CD14-positive monocyte (primary cell): ENCODE measurements at regions not wholly inside any gene's neighbourhood (a gene's known extent, or its start where the extent isn't known, plus 50 kb on each side); places are given as distances from the start of the nearest gene placed in this dataset.
"Not testable (repeated sequence)": the region's sequence is repeated elsewhere in the genome, so short reads cannot be mapped to it uniquely, and the experiment has no call there.

Experiments used
- DNase-seq, 3 donors: peaks; one replicate each; pipeline ENCODE4 v3.0.0-alpha.2; 2011 to 2022
- H2AFZ ChIP-seq: 2 replicates; pipeline ENCODE4 v1.6.0; 2012; ENCODE audit warnings: mild to moderate bottlenecking, low read depth, low read length, inconsistent platforms; ENCODE audit not compliant: insufficient read depth, poor library complexity, severe bottlenecking
- H3K27ac ChIP-seq, 2 donors: 1 replicate in 1 of 2; 2 replicates in 1 of 2; pipeline ENCODE4 v1.5.1; 2012 to 2013; ENCODE audit warnings: low read length in 2 of 2, control low read depth in 1 of 2, inconsistent platforms in 1 of 2, low read depth in 1 of 2, mild to moderate bottlenecking in 1 of 2
- H3K27me3 ChIP-seq, 2 donors: one replicate each; pipeline versions ENCODE4 v1.6.0 to v1.6.1; 2011 to 2013; ENCODE audit warnings: low read length in 2 of 2; ENCODE audit not compliant: control insufficient read depth in 2 of 2, insufficient read depth in 2 of 2
- H3K36me3 ChIP-seq, 2 donors: replicated peaks in 1 of 2; 1 replicate in 1 of 2; 2 replicates in 1 of 2; pipeline versions ENCODE4 v1.5.1 to v1.6.1; 2012 to 2013; ENCODE audit warnings: low read length in 2 of 2, control low read depth in 1 of 2, inconsistent platforms in 1 of 2, mild to moderate bottlenecking in 1 of 2; ENCODE audit not compliant: insufficient read depth in 2 of 2, control insufficient read depth in 1 of 2
- H3K4me1 ChIP-seq, 2 donors: 1 replicate in 1 of 2; 2 replicates in 1 of 2; pipeline versions ENCODE4 v1.5.1 to v1.6.1; 2012 to 2013; ENCODE audit warnings: low read length in 2 of 2, control low read depth in 1 of 2, inconsistent platforms in 1 of 2, mild to moderate bottlenecking in 1 of 2, moderate library complexity in 1 of 2; ENCODE audit not compliant: insufficient read depth in 2 of 2, control insufficient read depth in 1 of 2
- H3K4me2 ChIP-seq: replicated peaks from 2 replicates; pipeline ENCODE3; 2012; ENCODE audit warnings: low read length, moderate library complexity, mild to moderate bottlenecking; ENCODE audit not compliant: poor library complexity, severe bottlenecking; ENCODE audit errors: extremely low read depth
- H3K4me3 ChIP-seq, 3 experiments: fragments of 200-600 bp in 1 of 3; sonication (generic) in 1 of 3; replicated peaks in 1 of 3; 1 replicate in 2 of 3; 2 replicates in 1 of 3; pipeline ENCODE4 v1.5.1; 2011 to 2013; ENCODE audit warnings: low read length in 3 of 3, mild to moderate bottlenecking in 3 of 3, control low read depth in 2 of 3, low read depth in 2 of 3, inconsistent platforms in 1 of 3, moderate library complexity in 1 of 3
- H3K79me2 ChIP-seq: 2 replicates; pipeline ENCODE4 v1.6.0; 2012; ENCODE audit warnings: mild to moderate bottlenecking, control low read depth, inconsistent platforms, low read length, moderate library complexity; ENCODE audit not compliant: insufficient read depth
- H3K9ac ChIP-seq: 2 replicates; pipeline ENCODE4 v1.6.0; 2017; ENCODE audit warnings: low read length, mild to moderate bottlenecking; ENCODE audit not compliant: insufficient read depth, poor library complexity, severe bottlenecking
- H3K9me3 ChIP-seq, 2 donors: replicated peaks in 1 of 2; 1 replicate in 1 of 2; 2 replicates in 1 of 2; pipeline versions ENCODE4 v1.5.1 to v1.6.1; 2012 to 2013; ENCODE audit warnings: low read length in 2 of 2, control low read depth in 1 of 2; ENCODE audit not compliant: control insufficient read depth in 1 of 2, insufficient read depth in 1 of 2
- H4K20me1 ChIP-seq: 2 replicates; pipeline ENCODE4 v1.6.0; 2012; ENCODE audit warnings: mild to moderate bottlenecking, low read length, control low read depth, moderate library complexity; ENCODE audit not compliant: insufficient read depth
- H3K27ac Mint-ChIP-seq, 7 donors: one replicate each; pipeline ENCODE4 v1.8.0; 2020; ENCODE audit warnings: mild to moderate bottlenecking in 7 of 7, mixed read lengths in 7 of 7, moderate library complexity in 6 of 7, inconsistent platforms in 2 of 7
- H3K27me3 Mint-ChIP-seq, 3 donors: one replicate each; pipeline ENCODE4 v1.8.0; 2021 to 2022; ENCODE audit warnings: low read depth in 3 of 3, mild to moderate bottlenecking in 3 of 3, mixed read lengths in 3 of 3, moderate library complexity in 3 of 3, inconsistent platforms in 1 of 3
- H3K36me3 Mint-ChIP-seq, 2 donors: one replicate each; pipeline ENCODE4 v1.8.0; 2020; ENCODE audit warnings: mixed read lengths in 2 of 2, inconsistent platforms in 1 of 2, mild to moderate bottlenecking in 1 of 2
- H3K4me1 Mint-ChIP-seq: one replicate; pipeline ENCODE4 v1.8.0; 2020; ENCODE audit warnings: mild to moderate bottlenecking, mixed read lengths
- H3K4me3 Mint-ChIP-seq, 2 donors: one replicate each; pipeline ENCODE4 v1.8.0; 2020; ENCODE audit warnings: mild to moderate bottlenecking in 2 of 2, mixed read lengths in 2 of 2, moderate library complexity in 1 of 2
- H3K9me3 Mint-ChIP-seq, 7 donors: one replicate each; pipeline ENCODE4 v1.8.0; 2020 to 2022; ENCODE audit warnings: mixed read lengths in 7 of 7, mild to moderate bottlenecking in 6 of 7, moderate library complexity in 6 of 7, inconsistent platforms in 2 of 7
- WGBS: methylation state at CpG from one replicate; pipeline ENCODE4 v1.1.5; 2013; ENCODE audit warnings: missing lambda C conversion rate; ENCODE audit not compliant: insufficient coverage; 5-methylcytosine and 5-hydroxymethylcytosine counted together
- intact Hi-C, 2 donors: fragments of 100-400 bp; cut with micrococcal nuclease; formaldehyde crosslinking; loops; one replicate each; pipeline versions ENCODE4 v1.15.0 to v1.15.1; 2023
- TF ChIP-seq, protein P1 (sequence below): fragments of 200-600 bp; IDR thresholded peaks from one replicate; pipeline ENCODE4 v1.8.0; 2022; ENCODE audit warnings: antibody characterized with exemption, mild to moderate bottlenecking

DNA sequence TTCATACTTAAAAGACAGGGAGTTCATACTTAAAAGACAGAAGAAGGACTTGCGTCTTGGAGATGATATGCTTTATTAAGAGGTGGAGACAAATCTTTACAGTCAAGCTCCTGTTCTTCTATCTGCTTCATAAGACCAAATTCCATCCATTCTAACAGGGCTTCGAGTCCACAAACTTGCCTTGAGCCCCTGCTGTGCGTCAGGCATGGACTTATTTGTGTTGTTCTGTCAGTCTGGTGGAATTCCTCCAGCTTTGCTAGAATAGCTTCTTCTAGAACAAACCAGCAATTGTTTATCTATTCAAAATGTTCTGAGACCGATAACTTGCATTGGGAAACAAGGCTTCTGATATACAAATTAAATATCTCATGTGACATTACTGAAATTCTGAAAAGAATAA is 73.9 kb upstream of the SOX11 start:
- Mint-ChIP-seq H3K4me1 (no peaks in the 10 kb centered on the region), H3K27ac (no peak overlapping the region), H3K4me3 (no peak overlapping the region), H3K27me3 (peaks cover 0 to 5% (median 0%) of the 10 kb centered on the region in 3 donors), H3K36me3 (no peaks in the 10 kb centered on the region), H3K9me3 (peaks cover 0 to 13% (median 5%) of the 10 kb centered on the region in 7 donors)
- Histone ChIP-seq H3K79me2 (no peaks in the 10 kb centered on the region), H3K36me3 (no peaks in the 10 kb centered on the region), H4K20me1 (no peaks in the 10 kb centered on the region), H3K27ac (no peak overlapping the region), H3K9ac (no peak overlapping the region), H3K4me1 (no peaks in the 10 kb centered on the region), H3K9me3 (peaks cover 0 to 3% of the 10 kb centered on the region in 2 donors), H2AFZ (no peak overlapping the region), H3K27me3 (no peaks in the 10 kb centered on the region), H3K4me3 (no peak overlapping the region), H3K4me2 (no peak overlapping the region)
- intact Hi-C loops = no loop called here
- no CpG with 5 or more reads among the region's 4 CpGs for WGBS
- TF ChIP-seq, protein P1, sequence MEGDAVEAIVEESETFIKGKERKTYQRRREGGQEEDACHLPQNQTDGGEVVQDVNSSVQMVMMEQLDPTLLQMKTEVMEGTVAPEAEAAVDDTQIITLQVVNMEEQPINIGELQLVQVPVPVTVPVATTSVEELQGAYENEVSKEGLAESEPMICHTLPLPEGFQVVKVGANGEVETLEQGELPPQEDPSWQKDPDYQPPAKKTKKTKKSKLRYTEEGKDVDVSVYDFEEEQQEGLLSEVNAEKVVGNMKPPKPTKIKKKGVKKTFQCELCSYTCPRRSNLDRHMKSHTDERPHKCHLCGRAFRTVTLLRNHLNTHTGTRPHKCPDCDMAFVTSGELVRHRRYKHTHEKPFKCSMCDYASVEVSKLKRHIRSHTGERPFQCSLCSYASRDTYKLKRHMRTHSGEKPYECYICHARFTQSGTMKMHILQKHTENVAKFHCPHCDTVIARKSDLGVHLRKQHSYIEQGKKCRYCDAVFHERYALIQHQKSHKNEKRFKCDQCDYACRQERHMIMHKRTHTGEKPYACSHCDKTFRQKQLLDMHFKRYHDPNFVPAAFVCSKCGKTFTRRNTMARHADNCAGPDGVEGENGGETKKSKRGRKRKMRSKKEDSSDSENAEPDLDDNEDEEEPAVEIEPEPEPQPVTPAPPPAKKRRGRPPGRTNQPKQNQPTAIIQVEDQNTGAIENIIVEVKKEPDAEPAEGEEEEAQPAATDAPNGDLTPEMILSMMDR = no peak
- DNase-seq = no peak

DNA sequence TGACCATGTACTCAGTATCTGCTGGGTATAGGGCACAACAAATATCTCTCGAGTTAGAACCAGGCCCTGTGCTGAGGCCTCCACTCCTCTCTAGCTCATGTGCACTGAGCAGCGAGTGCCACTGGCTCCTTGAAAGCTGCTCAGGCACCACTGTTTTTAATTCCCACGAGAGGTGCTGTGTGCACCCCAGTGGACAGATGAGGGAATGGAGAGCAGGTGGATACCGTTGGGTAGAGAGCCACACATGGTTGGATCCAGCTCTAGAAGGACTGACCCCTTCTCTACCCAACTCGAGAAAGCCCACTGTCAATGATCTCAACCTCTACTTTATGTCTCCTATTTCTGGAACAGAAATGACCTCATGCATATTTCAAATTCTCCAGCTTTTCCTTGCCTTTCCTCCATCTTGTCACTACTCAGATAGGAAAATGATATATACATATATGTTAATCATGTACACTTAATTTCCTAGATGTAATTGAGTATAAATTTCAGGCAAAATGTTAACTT is 66.6 kb upstream of the SOX11 start:
- H3K9me3 ChIP-seq, H4K20me1 ChIP-seq, H3K27me3 Mint-ChIP-seq, H3K27ac ChIP-seq, intact Hi-C loops, H3K27ac Mint-ChIP-seq, H3K9ac ChIP-seq, H3K4me2 ChIP-seq, H3K36me3 Mint-ChIP-seq, H3K36me3 ChIP-seq, H3K4me3 Mint-ChIP-seq, DNase-seq, H3K4me3 ChIP-seq, H3K4me1 Mint-ChIP-seq, H3K79me2 ChIP-seq, H2AFZ ChIP-seq, H3K27me3 ChIP-seq, H3K4me1 ChIP-seq: not testable (repeated sequence)
- peaks cover 2 to 20% (median 4%) of the 10 kb centered on the region in 7 donors for H3K9me3 Mint-ChIP-seq
- WGBS = 74% methylated on average over 2 of the region's 5 CpGs

DNA sequence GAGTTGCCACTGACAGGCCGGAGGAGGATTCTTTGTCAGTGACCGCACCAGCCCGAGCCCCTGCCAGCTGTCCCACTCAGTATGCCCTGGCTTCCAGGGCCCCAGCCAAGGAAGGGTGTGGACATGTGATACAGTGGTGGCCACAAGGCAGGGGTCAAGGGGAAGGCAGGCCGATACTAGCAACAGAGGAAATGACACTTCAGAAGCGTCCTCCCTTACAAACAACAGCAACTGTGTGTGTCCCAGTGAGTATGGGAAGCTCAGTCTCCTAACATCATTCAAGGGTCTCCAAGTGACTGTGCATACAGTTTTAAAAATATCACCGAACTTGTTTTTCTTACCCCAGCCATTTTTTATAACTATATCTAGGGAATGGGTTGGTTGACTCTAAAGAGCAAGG is 63.7 kb upstream of the SOX11 start:
- H3K79me2 ChIP-seq, H3K27me3 Mint-ChIP-seq, H3K4me1 ChIP-seq, H4K20me1 ChIP-seq, H3K36me3 ChIP-seq, intact Hi-C loops, H3K4me2 ChIP-seq, H3K27ac ChIP-seq, H2AFZ ChIP-seq, H3K4me3 Mint-ChIP-seq, H3K9me3 ChIP-seq, H3K36me3 Mint-ChIP-seq, H3K4me3 ChIP-seq, H3K27me3 ChIP-seq, H3K9ac ChIP-seq, DNase-seq, H3K27ac Mint-ChIP-seq, H3K4me1 Mint-ChIP-seq: not testable (repeated sequence)
- no CpG with 5 or more reads among the region's 6 CpGs for WGBS
- H3K9me3 Mint-ChIP-seq = peaks cover 0 to 13% (median 4%) of the 10 kb centered on the region in 7 donors

DNA sequence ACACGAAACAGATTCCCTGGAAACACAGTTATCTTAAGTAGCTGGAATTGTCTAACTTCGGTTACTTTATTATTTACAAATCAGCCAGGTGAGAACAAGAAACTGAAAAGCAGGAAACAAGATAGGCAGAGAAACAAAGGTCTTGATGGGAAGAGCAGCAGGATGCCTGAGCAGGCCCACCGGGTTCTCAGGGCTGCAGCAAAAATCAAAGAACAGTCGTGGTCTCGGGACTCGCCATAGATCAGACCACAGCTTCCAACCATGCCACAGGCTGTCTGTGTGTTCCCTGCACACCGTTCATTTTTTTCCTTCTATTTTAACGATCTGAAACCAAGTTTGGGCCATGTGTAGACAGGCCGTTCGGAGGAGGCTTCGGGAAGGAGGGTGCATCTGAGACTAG is 62.7 kb upstream of the SOX11 start:
- 72% methylated on average over 7 of the region's 11 CpGs for WGBS
- H3K79me2 ChIP-seq, H3K4me1 Mint-ChIP-seq, H3K27me3 Mint-ChIP-seq, H3K27me3 ChIP-seq, H3K36me3 ChIP-seq, H3K27ac Mint-ChIP-seq, intact Hi-C loops, H3K27ac ChIP-seq, H3K4me3 Mint-ChIP-seq, H4K20me1 ChIP-seq, H3K4me3 ChIP-seq, DNase-seq, H2AFZ ChIP-seq, H3K36me3 Mint-ChIP-seq, H3K9ac ChIP-seq, H3K4me1 ChIP-seq, H3K4me2 ChIP-seq, H3K9me3 ChIP-seq: not testable (repeated sequence)
- peaks cover 0 to 13% (median 4%) of the 10 kb centered on the region in 7 donors for H3K9me3 Mint-ChIP-seq
